Loucy (cell line): ENCODE measurements at regions not wholly inside any gene's neighbourhood (a gene's known extent, or its start where the extent isn't known, plus 50 kb on each side); places are given as distances from the start of the nearest gene placed in this dataset.
A peak's percentile ranks its signal among the peaks of the same experiment; 100 is the strongest.

ENCODE experiments used
- H2AFZ ChIP-seq: fragments of 200-600 bp; sonication (generic); 2 replicates; pipeline ENCODE4 v1.6.0; 2016; ENCODE audit warnings: antibody characterized with exemption, mild to moderate bottlenecking, low read length, moderate library complexity
- H3F3A ChIP-seq: fragments of 200-600 bp; 2 replicates; pipeline ENCODE4 v1.6.0; 2016; ENCODE audit warnings: antibody characterized with exemption, low read depth, mild to moderate bottlenecking
- H3K27me3 ChIP-seq: fragments of 200-600 bp; sonication (generic); 2 replicates; pipeline ENCODE4 v1.6.1; 2014; ENCODE audit warnings: low read length, mild to moderate bottlenecking; ENCODE audit not compliant: insufficient read depth, poor library complexity, severe bottlenecking
- H3K36me3 ChIP-seq: fragments of 200-600 bp; sonication (generic); 2 replicates; pipeline ENCODE4 v1.6.1; 2016; ENCODE audit warnings: low read length; ENCODE audit not compliant: insufficient read depth
- H3K4me1 ChIP-seq: fragments of 200-600 bp; sonication (generic); 2 replicates; pipeline ENCODE4 v1.5.1; 2014; ENCODE audit warnings: low read length, mild to moderate bottlenecking; ENCODE audit not compliant: insufficient read depth, poor library complexity, severe bottlenecking
- H3K4me2 ChIP-seq: fragments of 200-600 bp; sonication (generic); 2 replicates; pipeline ENCODE4 v1.6.0; 2014; ENCODE audit warnings: antibody characterized with exemption, low read length, low read depth, mild to moderate bottlenecking; ENCODE audit not compliant: poor library complexity, severe bottlenecking
- H3K4me3 ChIP-seq: fragments of 200-600 bp; sonication (generic); 2 replicates; pipeline ENCODE4 v1.5.1; 2014; ENCODE audit warnings: low read length, mild to moderate bottlenecking, mixed read lengths; ENCODE audit not compliant: poor library complexity, severe bottlenecking
- H3K79me2 ChIP-seq: fragments of 200-600 bp; sonication (generic); 2 replicates; pipeline ENCODE4 v1.6.1; 2014; ENCODE audit warnings: low read length; ENCODE audit not compliant: insufficient read depth
- H3K9ac ChIP-seq: fragments of 200-600 bp; sonication (generic); 2 replicates; pipeline ENCODE4 v1.6.0; 2014; ENCODE audit warnings: mild to moderate bottlenecking, low read depth, low read length, moderate library complexity; ENCODE audit not compliant: poor library complexity, severe bottlenecking
- H3K9me2 ChIP-seq: fragments of 200-600 bp; sonication (generic); replicated peaks from 2 replicates; pipeline ENCODE4 v1.6.1; 2016; ENCODE audit warnings: low read depth, low read length, mixed read lengths
- H3K9me3 ChIP-seq: fragments of 200-600 bp; sonication (generic); 2 replicates; pipeline ENCODE4 v1.6.1; 2014; ENCODE audit warnings: mild to moderate bottlenecking, antibody characterized with exemption, low read length, low read depth; ENCODE audit not compliant: insufficient read depth
- H4K20me1 ChIP-seq: fragments of 200-600 bp; sonication (generic); 2 replicates; pipeline ENCODE4 v1.6.0; 2014; ENCODE audit warnings: antibody characterized with exemption, low read length, mild to moderate bottlenecking; ENCODE audit not compliant: insufficient read depth, poor library complexity, severe bottlenecking
- EZH2phosphoT487 ChIP-seq: fragments of 200-600 bp; IDR thresholded peaks from 2 replicates; pipeline ENCODE4 v1.6.1; 2018; ENCODE audit warnings: antibody characterized with exemption, mild to moderate bottlenecking, moderate library complexity, borderline replicate concordance
- TF ChIP-seq, protein P1 (sequence below): fragments of 200-600 bp; sonication (generic); conservative IDR thresholded peaks from 2 replicates; pipeline ENCODE4 v1.5.1; 2014; ENCODE audit warnings: mild to moderate bottlenecking, antibody characterized with exemption, low read length

DNA sequence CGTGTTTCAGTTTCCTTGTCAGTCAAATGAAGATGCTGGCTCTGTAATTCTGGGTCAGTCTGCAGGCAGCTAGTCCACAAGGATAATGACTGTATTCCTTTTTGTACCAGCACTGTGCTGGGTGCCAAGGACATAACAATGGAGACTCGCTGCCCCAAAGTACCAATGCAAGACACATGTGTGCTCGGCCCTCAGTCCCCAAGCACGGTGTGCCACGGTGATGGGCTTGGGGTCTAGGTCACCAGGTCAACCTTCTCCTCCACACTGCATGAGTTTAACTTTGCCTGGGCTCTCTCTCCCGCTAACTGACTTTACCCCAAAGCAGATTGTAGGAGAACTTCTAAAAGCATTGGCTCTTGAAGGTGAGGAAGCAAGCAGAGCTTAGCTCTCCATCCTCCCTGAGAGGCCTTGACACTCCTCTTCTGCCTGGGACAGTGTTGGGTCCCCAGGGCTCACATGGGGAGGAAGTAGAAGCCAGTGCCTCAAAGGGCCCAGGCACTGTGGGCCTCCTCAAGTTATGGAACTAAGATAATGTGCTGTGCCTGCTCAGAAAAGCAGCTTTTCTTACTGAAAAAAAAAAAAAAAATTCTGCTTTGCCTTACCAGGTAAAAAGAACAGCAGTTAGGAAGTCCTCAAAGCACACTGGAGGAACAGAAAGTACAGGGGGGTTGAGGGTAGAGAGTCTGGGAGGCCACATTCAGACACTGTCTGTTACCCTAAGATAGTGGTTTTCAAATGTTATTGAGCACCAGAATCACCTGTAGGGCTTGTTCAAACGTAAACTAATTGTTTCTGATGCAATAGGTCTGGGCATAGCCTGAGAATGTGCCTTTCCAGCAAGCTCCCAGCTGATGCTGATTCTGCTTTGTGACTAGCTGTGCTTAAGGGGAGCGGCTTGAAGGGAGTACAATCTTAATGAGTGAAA, 276.4 kb upstream of the CXCR4 start:
- no peak overlapping the region for H3K9ac ChIP-seq
- H3K36me3 ChIP-seq, result no peaks in the 10 kb centered on the region
- H3F3A ChIP-seq, result no peaks in the 10 kb centered on the region
- no peak overlapping the region for H3K4me2 ChIP-seq
- H3K9me3 ChIP-seq, result no peaks in the 10 kb centered on the region
- H2AFZ ChIP-seq, result peak overlapping the region; percentile 67
- TF ChIP-seq, protein P1, sequence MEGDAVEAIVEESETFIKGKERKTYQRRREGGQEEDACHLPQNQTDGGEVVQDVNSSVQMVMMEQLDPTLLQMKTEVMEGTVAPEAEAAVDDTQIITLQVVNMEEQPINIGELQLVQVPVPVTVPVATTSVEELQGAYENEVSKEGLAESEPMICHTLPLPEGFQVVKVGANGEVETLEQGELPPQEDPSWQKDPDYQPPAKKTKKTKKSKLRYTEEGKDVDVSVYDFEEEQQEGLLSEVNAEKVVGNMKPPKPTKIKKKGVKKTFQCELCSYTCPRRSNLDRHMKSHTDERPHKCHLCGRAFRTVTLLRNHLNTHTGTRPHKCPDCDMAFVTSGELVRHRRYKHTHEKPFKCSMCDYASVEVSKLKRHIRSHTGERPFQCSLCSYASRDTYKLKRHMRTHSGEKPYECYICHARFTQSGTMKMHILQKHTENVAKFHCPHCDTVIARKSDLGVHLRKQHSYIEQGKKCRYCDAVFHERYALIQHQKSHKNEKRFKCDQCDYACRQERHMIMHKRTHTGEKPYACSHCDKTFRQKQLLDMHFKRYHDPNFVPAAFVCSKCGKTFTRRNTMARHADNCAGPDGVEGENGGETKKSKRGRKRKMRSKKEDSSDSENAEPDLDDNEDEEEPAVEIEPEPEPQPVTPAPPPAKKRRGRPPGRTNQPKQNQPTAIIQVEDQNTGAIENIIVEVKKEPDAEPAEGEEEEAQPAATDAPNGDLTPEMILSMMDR, result no peak
- no peak for TF ChIP-seq EZH2phosphoT487
- H4K20me1 ChIP-seq, result no peaks in the 10 kb centered on the region
- no peaks in the 10 kb centered on the region for H3K9me2 ChIP-seq
- peaks cover 15% of the 10 kb centered on the region for H3K27me3 ChIP-seq
- no peak overlapping the region for H3K4me3 ChIP-seq
- H3K79me2 ChIP-seq, result no peaks in the 10 kb centered on the region
- peaks cover 8% of the 10 kb centered on the region for H3K4me1 ChIP-seq

DNA sequence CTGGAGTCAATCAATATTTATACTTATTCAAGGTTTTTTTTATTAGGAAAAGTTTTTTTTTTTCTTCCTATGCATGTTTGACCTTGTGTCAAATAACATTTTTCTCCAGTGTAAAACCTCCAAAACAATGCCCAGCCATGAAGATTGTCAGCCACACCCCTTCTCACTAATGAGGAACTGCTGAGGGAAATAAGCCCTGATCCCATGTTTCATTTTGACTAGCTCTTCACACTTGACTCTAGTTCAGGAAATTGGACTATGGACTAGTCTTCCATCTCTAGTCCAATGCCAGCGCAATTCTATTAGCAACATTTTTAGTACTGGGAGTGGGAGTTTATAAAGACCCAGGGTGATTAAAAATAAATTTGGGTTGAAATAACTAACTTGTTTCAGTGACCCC, 275.6 kb upstream of the CXCR4 start:
- no peaks in the 10 kb centered on the region for H3F3A ChIP-seq
- no peaks in the 10 kb centered on the region for H3K36me3 ChIP-seq
- no peak overlapping the region for H2AFZ ChIP-seq
- no peak overlapping the region for H3K4me3 ChIP-seq
- H3K27me3 ChIP-seq, result peaks cover 24% of the 10 kb centered on the region
- no peak overlapping the region for H3K4me2 ChIP-seq
- peaks cover 8% of the 10 kb centered on the region for H3K4me1 ChIP-seq
- H3K9me3 ChIP-seq, result no peaks in the 10 kb centered on the region
- H3K79me2 ChIP-seq, result no peaks in the 10 kb centered on the region
- TF ChIP-seq, protein P1, result no peak
- TF ChIP-seq EZH2phosphoT487, result no peak
- no peak overlapping the region for H3K9ac ChIP-seq
- no peaks in the 10 kb centered on the region for H4K20me1 ChIP-seq
- H3K9me2 ChIP-seq, result no peaks in the 10 kb centered on the region

DNA sequence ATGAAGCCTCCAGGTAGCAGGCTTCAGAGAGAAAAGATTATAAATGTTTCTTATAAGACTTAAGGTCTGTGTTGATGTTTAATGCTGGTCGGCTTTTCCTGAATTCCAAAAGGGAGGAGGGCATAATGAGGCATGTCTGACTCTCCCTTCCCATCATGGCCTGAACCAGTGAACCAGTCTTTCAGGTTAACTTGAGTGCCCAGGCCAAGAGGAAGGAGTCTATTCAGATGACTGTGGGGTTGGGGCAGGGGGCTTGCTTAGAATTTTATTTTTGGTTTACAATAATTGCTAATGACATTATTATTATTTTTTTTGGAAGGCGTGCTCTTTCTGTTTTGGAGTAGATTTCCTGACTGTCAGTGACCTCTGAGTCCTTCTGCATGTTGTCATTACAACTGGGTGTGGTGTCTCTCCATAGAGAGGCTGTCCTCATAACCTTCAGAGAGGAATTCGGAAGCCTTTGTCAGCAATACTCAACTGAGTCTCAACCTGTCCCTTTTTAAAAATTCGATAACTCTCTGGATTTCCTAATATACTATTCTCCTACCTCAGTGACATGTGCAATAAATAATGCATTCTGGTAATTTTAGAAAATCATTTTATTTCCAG, 275.1 kb upstream of the CXCR4 start:
- no peak overlapping the region for H3K9ac ChIP-seq
- TF ChIP-seq, protein P1, result no peak
- no peak for TF ChIP-seq EZH2phosphoT487

More for the DNA sequence above, 275.1 kb upstream of the CXCR4 start:
- Histone ChIP-seq H4K20me1 (no peaks in the 10 kb centered on the region), H3K79me2 (no peaks in the 10 kb centered on the region), H2AFZ (no peak overlapping the region), H3K36me3 (no peaks in the 10 kb centered on the region), H3K4me1 (peaks cover 8% of the 10 kb centered on the region), H3F3A (no peaks in the 10 kb centered on the region), H3K9me2 (no peaks in the 10 kb centered on the region), H3K4me2 (no peak overlapping the region), H3K4me3 (no peak overlapping the region), H3K27me3 (peaks cover 26% of the 10 kb centered on the region), H3K9me3 (no peaks in the 10 kb centered on the region)
